DND-41 (cell line): ENCODE measurements at regions not wholly inside any gene's neighbourhood (a gene's known extent, or its start where the extent isn't known, plus 50 kb on each side); places are given as distances from the start of the nearest gene placed in this dataset.

Experiments used
- EZH2 ChIP-seq: IDR thresholded peaks from 3 replicates; pipeline ENCODE4 v1.6.1; 2012; ENCODE audit warnings: borderline replicate concordance, low read depth, mild to moderate bottlenecking, moderate library complexity, low read length, inconsistent platforms; ENCODE audit not compliant: severe bottlenecking
- TF ChIP-seq, protein P1 (sequence below): IDR thresholded peaks from 2 replicates; pipeline ENCODE4 v1.5.1; 2012; ENCODE audit warnings: borderline replicate concordance, low read length, moderate library complexity, mild to moderate bottlenecking; ENCODE audit not compliant: poor library complexity, severe bottlenecking; ENCODE audit errors: extremely low read depth

- TF ChIP-seq, protein P1, sequence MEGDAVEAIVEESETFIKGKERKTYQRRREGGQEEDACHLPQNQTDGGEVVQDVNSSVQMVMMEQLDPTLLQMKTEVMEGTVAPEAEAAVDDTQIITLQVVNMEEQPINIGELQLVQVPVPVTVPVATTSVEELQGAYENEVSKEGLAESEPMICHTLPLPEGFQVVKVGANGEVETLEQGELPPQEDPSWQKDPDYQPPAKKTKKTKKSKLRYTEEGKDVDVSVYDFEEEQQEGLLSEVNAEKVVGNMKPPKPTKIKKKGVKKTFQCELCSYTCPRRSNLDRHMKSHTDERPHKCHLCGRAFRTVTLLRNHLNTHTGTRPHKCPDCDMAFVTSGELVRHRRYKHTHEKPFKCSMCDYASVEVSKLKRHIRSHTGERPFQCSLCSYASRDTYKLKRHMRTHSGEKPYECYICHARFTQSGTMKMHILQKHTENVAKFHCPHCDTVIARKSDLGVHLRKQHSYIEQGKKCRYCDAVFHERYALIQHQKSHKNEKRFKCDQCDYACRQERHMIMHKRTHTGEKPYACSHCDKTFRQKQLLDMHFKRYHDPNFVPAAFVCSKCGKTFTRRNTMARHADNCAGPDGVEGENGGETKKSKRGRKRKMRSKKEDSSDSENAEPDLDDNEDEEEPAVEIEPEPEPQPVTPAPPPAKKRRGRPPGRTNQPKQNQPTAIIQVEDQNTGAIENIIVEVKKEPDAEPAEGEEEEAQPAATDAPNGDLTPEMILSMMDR, result no peak
- TF ChIP-seq EZH2, result no peak
Observed at GRCh38 chr15:99440551-99441443, 125.0 kb upstream of the MEF2A start.
